H9 (cell line): ENCODE measurements at regions not wholly inside any gene's neighbourhood (a gene's known extent, or its start where the extent isn't known, plus 50 kb on each side); places are given as distances from the start of the nearest gene placed in this dataset.

Experiments used
- DNase-seq: peaks from one replicate; pipeline ENCODE4 v3.0.0-alpha.2; 2017
- H2AFZ ChIP-seq: one replicate; pipeline ENCODE4 v1.6.1; 2013; ENCODE audit warnings: mild to moderate bottlenecking, low read length, control low read depth, moderate library complexity
- H2AK5ac ChIP-seq: 2 replicates; pipeline ENCODE4 v1.6.1; 2013; ENCODE audit warnings: low read length, control low read depth, mixed read lengths; ENCODE audit not compliant: insufficient read length
- H2BK120ac ChIP-seq: one replicate; pipeline ENCODE4 v1.6.1; 2013; ENCODE audit warnings: low read depth, mild to moderate bottlenecking, low read length, control low read depth, inconsistent platforms; ENCODE audit not compliant: poor library complexity, severe bottlenecking
- H2BK12ac ChIP-seq: 2 replicates; pipeline ENCODE4 v1.6.1; 2013; ENCODE audit warnings: low read length, control low read depth, mixed read lengths, low read depth; ENCODE audit not compliant: insufficient read length
- H2BK15ac ChIP-seq: 2 replicates; pipeline ENCODE4 v1.6.1; 2013; ENCODE audit warnings: low read depth, low read length, control low read depth
- H2BK20ac ChIP-seq: one replicate; pipeline ENCODE4 v1.6.1; 2013; ENCODE audit warnings: low read depth, mild to moderate bottlenecking, low read length, control low read depth, inconsistent platforms; ENCODE audit not compliant: poor library complexity, severe bottlenecking
- H2BK5ac ChIP-seq: 2 replicates; pipeline ENCODE4 v1.6.1; 2013; ENCODE audit warnings: low read length, control low read depth, mixed read lengths; ENCODE audit not compliant: insufficient read length
- H3K14ac ChIP-seq: 2 replicates; pipeline ENCODE4 v1.6.1; 2013; ENCODE audit warnings: low read length, control low read depth; ENCODE audit not compliant: insufficient read depth
- H3K18ac ChIP-seq: 2 replicates; pipeline ENCODE4 v1.6.1; 2013; ENCODE audit warnings: low read depth, mild to moderate bottlenecking, mixed read lengths, low read length, control low read depth; ENCODE audit not compliant: insufficient read length
- H3K23ac ChIP-seq: 2 replicates; pipeline ENCODE4 v1.6.1; 2013; ENCODE audit warnings: low read length, control low read depth, mixed read lengths, low read depth; ENCODE audit not compliant: insufficient read length
- H3K23me2 ChIP-seq: 2 replicates; pipeline ENCODE4 v1.6.1; 2013; ENCODE audit warnings: low read depth, mild to moderate bottlenecking, mixed read lengths, low read length, control low read depth; ENCODE audit not compliant: insufficient read length, poor library complexity, severe bottlenecking
- H3K27ac ChIP-seq: 2 replicates; pipeline ENCODE4 v1.5.1; 2013; ENCODE audit warnings: low read length, control low read depth, mixed read lengths, low read depth; ENCODE audit not compliant: insufficient read length
- H3K27me3 ChIP-seq: 2 replicates; pipeline ENCODE4 v1.6.1; 2013; ENCODE audit warnings: low read length, control low read depth, inconsistent platforms; ENCODE audit not compliant: insufficient read depth
- H3K4ac ChIP-seq: 2 replicates; pipeline ENCODE4 v1.6.1; 2013; ENCODE audit warnings: low read depth, mild to moderate bottlenecking, control low read depth, inconsistent platforms, low read length, moderate library complexity
- H3K4me1 ChIP-seq: 2 replicates; pipeline ENCODE4 v1.6.1; 2013; ENCODE audit warnings: low read length, control low read depth, inconsistent platforms; ENCODE audit not compliant: insufficient read depth
- H3K4me2 ChIP-seq: 2 replicates; pipeline ENCODE4 v1.6.1; 2013; ENCODE audit warnings: low read length, control low read depth, mixed read lengths; ENCODE audit not compliant: insufficient read length, insufficient read depth
- H3K56ac ChIP-seq: 2 replicates; pipeline ENCODE4 v1.6.1; 2013; ENCODE audit warnings: low read depth, mild to moderate bottlenecking, mixed read lengths, low read length, control low read depth; ENCODE audit not compliant: insufficient read length
- H3K79me1 ChIP-seq: 2 replicates; pipeline ENCODE4 v1.6.1; 2013; ENCODE audit warnings: low read depth, mild to moderate bottlenecking, moderate library complexity, low read length, control low read depth, inconsistent platforms; ENCODE audit not compliant: insufficient read depth, poor library complexity, severe bottlenecking
- H3K79me2 ChIP-seq: 2 replicates; pipeline ENCODE4 v1.6.1; 2013; ENCODE audit warnings: low read length, control low read depth, inconsistent platforms; ENCODE audit not compliant: insufficient read depth
- H3K9ac ChIP-seq: 2 replicates; pipeline ENCODE4 v1.6.1; 2013; ENCODE audit warnings: low read length, control low read depth, mixed read lengths; ENCODE audit not compliant: insufficient read length; ENCODE audit errors: extremely low read depth
- H3K9me3 ChIP-seq: one replicate; pipeline ENCODE4 v1.6.1; 2013; ENCODE audit warnings: low read depth, low read length, inconsistent platforms; ENCODE audit not compliant: control insufficient read depth
- H3T11ph ChIP-seq: one replicate; pipeline ENCODE4 v1.6.1; 2013; ENCODE audit warnings: mild to moderate bottlenecking, low read length, control low read depth, inconsistent platforms
- H4K20me1 ChIP-seq: one replicate; pipeline ENCODE4 v1.6.1; 2013; ENCODE audit not compliant: control insufficient read depth, insufficient read length, insufficient read depth
- H4K5ac ChIP-seq: 2 replicates; pipeline ENCODE4 v1.6.1; 2013; ENCODE audit warnings: low read depth, mild to moderate bottlenecking, mixed read lengths, low read length, control low read depth; ENCODE audit not compliant: insufficient read length
- H4K8ac ChIP-seq: replicated peaks from 2 replicates; pipeline ENCODE4 v1.6.1; 2013; ENCODE audit warnings: low read length, control low read depth, mixed read lengths, low read depth; ENCODE audit not compliant: insufficient read length
- H4K91ac ChIP-seq: 2 replicates; pipeline ENCODE4 v1.6.1; 2013; ENCODE audit warnings: low read depth, mild to moderate bottlenecking, moderate library complexity, mixed read lengths, low read length, control low read depth; ENCODE audit not compliant: insufficient read length
- H3K27ac Mint-ChIP-seq, 3 experiments: 2 replicates in 2 of 3; 3 replicates in 1 of 3; pipeline ENCODE4 v1.8.0; 2020 to 2021; ENCODE audit warnings: mixed read lengths in 3 of 3, mild to moderate bottlenecking in 1 of 3, moderate library complexity in 1 of 3
- H3K27me3 Mint-ChIP-seq: 2 replicates; pipeline ENCODE4 v1.8.0; 2021; ENCODE audit warnings: low read depth, mild to moderate bottlenecking, moderate library complexity, mixed read lengths
- H3K36me3 Mint-ChIP-seq, 3 experiments: 2 replicates in 2 of 3; 3 replicates in 1 of 3; pipeline ENCODE4 v1.8.0; 2020 to 2021; ENCODE audit warnings: low read depth in 3 of 3, mixed read lengths in 3 of 3; ENCODE audit not compliant: insufficient read depth in 1 of 3
- H3K4me1 Mint-ChIP-seq, 2 experiments: 2 replicates each; pipeline ENCODE4 v1.8.0; 2020; ENCODE audit warnings: mixed read lengths in 2 of 2
- H3K4me3 Mint-ChIP-seq, 2 experiments: 2 replicates in 1 of 2; 3 replicates in 1 of 2; pipeline ENCODE4 v1.8.0; 2020 to 2021; ENCODE audit warnings: mild to moderate bottlenecking in 2 of 2, mixed read lengths in 2 of 2, moderate library complexity in 1 of 2
- H3K9me3 Mint-ChIP-seq, 2 experiments: 2 replicates in 1 of 2; 3 replicates in 1 of 2; pipeline ENCODE4 v1.8.0; 2020; ENCODE audit warnings: mild to moderate bottlenecking in 2 of 2, mixed read lengths in 2 of 2, moderate library complexity in 1 of 2
- WGBS: extraction: QIAGEN DNeasy Blood & Tissue Kit; methylation state at CpG from one replicate; pipeline ENCODE4 v1.1.7; 2013; ENCODE audit warnings: missing lambda C conversion rate, low lambda C conversion rate, mixed read lengths; ENCODE audit not compliant: insufficient read length; ENCODE audit errors: extremely low coverage; 5-methylcytosine and 5-hydroxymethylcytosine counted together
- TF ChIP-seq, protein P1 (sequence below): fragments of 200-600 bp; sonication (generic); conservative IDR thresholded peaks from 3 replicates; pipeline ENCODE4 v1.8.0; 2021; ENCODE audit warnings: antibody characterized with exemption, mild to moderate bottlenecking

DNA sequence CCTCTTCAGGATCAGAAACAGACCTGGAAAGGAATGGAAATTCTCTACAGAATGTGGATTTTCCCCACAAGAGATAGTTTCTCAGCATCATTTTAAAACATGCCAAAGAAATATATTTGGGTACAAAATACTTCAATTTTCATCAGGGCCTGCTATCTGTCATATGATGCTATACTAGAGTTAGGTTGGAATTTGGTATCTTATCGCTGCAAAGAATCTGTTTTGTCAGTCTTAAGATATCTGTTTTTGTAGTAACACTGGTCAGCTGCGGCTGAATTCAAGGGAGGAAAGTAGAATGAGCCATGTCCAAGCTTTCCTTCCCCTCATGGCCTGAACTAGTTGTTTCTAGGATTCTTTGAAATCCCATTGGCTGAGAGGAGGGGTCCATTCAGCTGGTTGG is 806.4 kb downstream of the KCNA4 start:
- Histone ChIP-seq H4K5ac (no peak overlapping the region), H3T11ph (no peak overlapping the region), H3K56ac (no peak overlapping the region), H3K9me3 (no peaks in the 10 kb centered on the region), H3K27ac (no peak overlapping the region), H3K18ac (no peak overlapping the region), H4K8ac (no peak overlapping the region), H3K9ac (no peak overlapping the region), H2BK20ac (no peak overlapping the region), H3K27me3 (no peaks in the 10 kb centered on the region), H3K23me2 (no peaks in the 10 kb centered on the region), H2AFZ (no peak overlapping the region), H2BK15ac (no peak overlapping the region), H2BK5ac (no peak overlapping the region), H3K4me1 (no peaks in the 10 kb centered on the region), H3K79me2 (no peaks in the 10 kb centered on the region), H4K91ac (no peak overlapping the region), H2AK5ac (no peak overlapping the region), H3K23ac (no peak overlapping the region), H4K20me1 (no peaks in the 10 kb centered on the region), H2BK120ac (no peak overlapping the region), H2BK12ac (no peak overlapping the region), H3K14ac (no peak overlapping the region), H3K4ac (no peak overlapping the region), H3K4me2 (no peak overlapping the region), H3K79me1 (no peaks in the 10 kb centered on the region)
- TF ChIP-seq, protein P1, sequence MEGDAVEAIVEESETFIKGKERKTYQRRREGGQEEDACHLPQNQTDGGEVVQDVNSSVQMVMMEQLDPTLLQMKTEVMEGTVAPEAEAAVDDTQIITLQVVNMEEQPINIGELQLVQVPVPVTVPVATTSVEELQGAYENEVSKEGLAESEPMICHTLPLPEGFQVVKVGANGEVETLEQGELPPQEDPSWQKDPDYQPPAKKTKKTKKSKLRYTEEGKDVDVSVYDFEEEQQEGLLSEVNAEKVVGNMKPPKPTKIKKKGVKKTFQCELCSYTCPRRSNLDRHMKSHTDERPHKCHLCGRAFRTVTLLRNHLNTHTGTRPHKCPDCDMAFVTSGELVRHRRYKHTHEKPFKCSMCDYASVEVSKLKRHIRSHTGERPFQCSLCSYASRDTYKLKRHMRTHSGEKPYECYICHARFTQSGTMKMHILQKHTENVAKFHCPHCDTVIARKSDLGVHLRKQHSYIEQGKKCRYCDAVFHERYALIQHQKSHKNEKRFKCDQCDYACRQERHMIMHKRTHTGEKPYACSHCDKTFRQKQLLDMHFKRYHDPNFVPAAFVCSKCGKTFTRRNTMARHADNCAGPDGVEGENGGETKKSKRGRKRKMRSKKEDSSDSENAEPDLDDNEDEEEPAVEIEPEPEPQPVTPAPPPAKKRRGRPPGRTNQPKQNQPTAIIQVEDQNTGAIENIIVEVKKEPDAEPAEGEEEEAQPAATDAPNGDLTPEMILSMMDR = no peak
- no peak overlapping the region for H3K4me3 Mint-ChIP-seq
- no peaks in the 10 kb centered on the region for H3K4me1 Mint-ChIP-seq
- DNase-seq = no peak
- no peaks in the 10 kb centered on the region for H3K36me3 Mint-ChIP-seq
- no peaks in the 10 kb centered on the region for H3K9me3 Mint-ChIP-seq
- WGBS = no CpG with 5 or more reads among the region's 2 CpGs
- no peak overlapping the region for H3K27ac Mint-ChIP-seq
- H3K27me3 Mint-ChIP-seq = no peaks in the 10 kb centered on the region
